Right kidney (tissue), 1 donor: ENCODE measurements at regions not wholly inside any gene's neighbourhood (a gene's known extent, or its start where the extent isn't known, plus 50 kb on each side); places are given as distances from the start of the nearest gene placed in this dataset.

Experiments used
- DNase-seq: peaks from one replicate; pipeline ENCODE4 v3.0.0-alpha.2; 2016

- DNase-seq, result no peak
Measured at GRCh38 chrX:143171703-143172102, 146.0 kb downstream of the SPANXN4 start.

GRCh38 chrX:143165778-143166177 lies 140.1 kb downstream of the SPANXN4 start:
- no peak for DNase-seq

GRCh38 chrX:143139681-143140080 lies 114.0 kb downstream of the SPANXN4 start:
- no peak for DNase-seq

- peak; percentile 4 for DNase-seq
Measured at GRCh38 chrX:143121477-143121876, 95.7 kb downstream of the SPANXN4 start.

GRCh38 chrX:143115466-143115865 lies 89.7 kb downstream of the SPANXN4 start:
- DNase-seq, result no peak

- DNase-seq, result no peak
Measured at GRCh38 chrX:143095816-143096215, 70.1 kb downstream of the SPANXN4 start.

GRCh38 chrX:143095321-143095720 lies 69.6 kb downstream of the SPANXN4 start:
- DNase-seq, result no peak

- DNase-seq, result no peak
Measured at GRCh38 chrX:143094417-143095023, 68.8 kb downstream of the SPANXN4 start.
